K562 (cell line): ENCODE measurements at regions not wholly inside any gene's neighbourhood (a gene's known extent, or its start where the extent isn't known, plus 50 kb on each side); places are given as distances from the start of the nearest gene placed in this dataset.

Source experiments
- ATAC-seq: fragments of 200-7000 bp; cut with Tn5 transposase; 3 replicates; pipeline ENCODE4 v1.9.1; 2020; ENCODE audit warnings: moderate library complexity
- BruUV-seq: library from RNA; stranded (reverse); fragments of 400-500 nt; replicated peaks from 2 replicates; lab custom pipeline; 2021; lab: Mats Ljungman, UMichigan
- CTCF ChIA-PET: fragments of 300-600 bp; formaldehyde crosslinking; extraction: SDS; loops from one replicate; lab custom pipeline; 2021; ENCODE audit warnings: low intra/inter-chr PET ratio; lab: Yijun Ruan, JAX
- POLR2A ChIA-PET: fragments of 300-600, 350-650 bp; sonication (Branson Sonifier 250); formaldehyde crosslinking; extraction: SDS; loops from one replicate; lab custom pipeline; 2021; ENCODE audit warnings: antibody characterized with exemption, inconsistent platforms; lab: Yijun Ruan, JAX
- DNase-seq, 4 experiments: peaks; one replicate each; pipeline versions ENCODE4 v3.0.0 to v3.0.0-alpha.2; 2011 to 2018; ENCODE audit warnings: low spot score in 3 of 4, mixed read lengths in 3 of 4; ENCODE audit errors: extremely low read depth in 1 of 4
- FAIRE-seq: peaks from 2 replicates; lab custom pipeline; 2011; peaks lifted over from hg19 to GRCh38; lab: Jason Lieb, UNC
- H2AFZ ChIP-seq: 2 replicates; pipeline ENCODE4 v1.6.0; 2011; ENCODE audit warnings: low read depth, low read length, control low read depth, inconsistent platforms
- H3K27ac ChIP-seq: fragments of 200-600 bp; 3 replicates; pipeline ENCODE4 v1.8.0; 2011; ENCODE audit warnings: low read depth, mild to moderate bottlenecking, control low read depth, inconsistent platforms, low read length, moderate library complexity, mixed read lengths; ENCODE audit errors: extremely low read depth
- H3K27me3 ChIP-seq, 2 experiments: fragments of 300-600 bp in 1 of 2; 2 replicates in 1 of 2; 3 replicates in 1 of 2; pipeline versions ENCODE4 v1.6.0 to v1.8.0; 2011; ENCODE audit warnings: inconsistent platforms in 2 of 2, low read length in 2 of 2, mild to moderate bottlenecking in 1 of 2, mixed read lengths in 1 of 2, moderate library complexity in 1 of 2; ENCODE audit not compliant: control insufficient read depth in 2 of 2, insufficient read depth in 2 of 2
- H3K36me3 ChIP-seq: fragments of 300-600 bp; 3 replicates; pipeline ENCODE4 v1.8.0; 2011; ENCODE audit warnings: mild to moderate bottlenecking, low read length, inconsistent platforms; ENCODE audit not compliant: control insufficient read depth, insufficient read depth
- H3K4me1 ChIP-seq, 2 experiments: fragments of 200-600 bp in 1 of 2; replicated peaks in 1 of 2; 2 replicates in 1 of 2; 3 replicates in 1 of 2; pipeline versions ENCODE4 v1.5.1 to v1.8.0; 2011; ENCODE audit warnings: inconsistent platforms in 2 of 2, low read length in 2 of 2, mild to moderate bottlenecking in 1 of 2, mixed read lengths in 1 of 2, moderate library complexity in 1 of 2; ENCODE audit not compliant: control insufficient read depth in 2 of 2, insufficient read depth in 2 of 2
- H3K4me2 ChIP-seq: 2 replicates; pipeline ENCODE4 v1.6.1; 2011; ENCODE audit warnings: low read length, control low read depth, inconsistent platforms, mixed read lengths; ENCODE audit not compliant: insufficient read depth
- H3K4me3 ChIP-seq: fragments of 200-600 bp; sonication (generic), shearing (Covaris generic); 2 replicates; pipeline ENCODE4 v1.5.1; 2016; ENCODE audit warnings: control low read depth, inconsistent platforms
- H3K79me2 ChIP-seq: fragments of 200-600 bp; 3 replicates; pipeline ENCODE4 v1.8.0; 2011; ENCODE audit warnings: low read length, inconsistent platforms; ENCODE audit not compliant: control insufficient read depth, insufficient read depth
- H3K9ac ChIP-seq, 2 experiments: 2 replicates each; pipeline versions ENCODE4 v1.6.0 to v1.6.1; 2011; ENCODE audit warnings: low read depth in 2 of 2, low read length in 2 of 2, control low read depth in 1 of 2, inconsistent platforms in 1 of 2, mild to moderate bottlenecking in 1 of 2, mixed read lengths in 1 of 2; ENCODE audit not compliant: insufficient read depth in 1 of 2
- H3K9me1 ChIP-seq: one replicate; pipeline ENCODE4 v1.6.0; 2011; ENCODE audit warnings: inconsistent platforms, mild to moderate bottlenecking, low read length, moderate library complexity; ENCODE audit not compliant: control insufficient read depth, insufficient read depth
- H3K9me3 ChIP-seq: replicated peaks from 2 replicates; pipeline ENCODE4 v1.5.1; 2011; ENCODE audit warnings: low read depth, low read length, inconsistent platforms; ENCODE audit not compliant: control insufficient read depth, insufficient read depth
- H4K20me1 ChIP-seq: replicated peaks from 2 replicates; pipeline ENCODE4 v1.6.1; 2011; ENCODE audit warnings: low read length, inconsistent platforms, mixed read lengths; ENCODE audit not compliant: control insufficient read depth, insufficient read depth
- CAMTA2 ChIP-seq: fragments of 250-450 bp; sonication (Bioruptor Pico); conservative IDR thresholded peaks from 2 replicates; pipeline ENCODE4 v1.5.1; 2022
- HSF4 ChIP-seq: fragments of 250-450 bp; sonication (Bioruptor Pico); IDR thresholded peaks from 2 replicates; pipeline ENCODE4 v2.1.2; 2022; ENCODE audit warnings: mild to moderate bottlenecking, moderate library complexity, borderline replicate concordance
- PRMT5 ChIP-seq: sonication (generic); formaldehyde crosslinking; IDR thresholded peaks from 2 replicates; pipeline ENCODE4 v1.5.0; 2020; ENCODE audit warnings: missing genetic modification reagents
- SMC3 ChIP-seq: conservative IDR thresholded peaks from 2 replicates; pipeline ENCODE4 v1.6.1; 2011; ENCODE audit warnings: low read depth, low read length, improper control_type of control experiment; ENCODE audit not compliant: insufficient read depth
- SRSF7 ChIP-seq: fragments of 200-400 bp; formaldehyde crosslinking; optimal IDR thresholded peaks from 2 replicates; pipeline ENCODE3; 2017; ENCODE audit warnings: mild to moderate bottlenecking, low read depth, low read length
- WGBS: fragments of 100-300 bp; shearing (Covaris generic); methylation state at CpG from one replicate; pipeline ENCODE4 v1.1.6; 2016; ENCODE audit warnings: low coverage, mixed read lengths; ENCODE audit not compliant: insufficient coverage; ENCODE audit errors: missing lambda C conversion rate; 5-methylcytosine and 5-hydroxymethylcytosine counted together
- in situ Hi-C: fragments of 300-500 bp; cut with MboI; formaldehyde crosslinking; loops from 4 replicates; pipeline ENCODE4 v1.15.0; 2018; ENCODE audit warnings: inconsistent platforms, mixed read lengths
- intact Hi-C: fragments of 100-400 bp; cut with micrococcal nuclease; formaldehyde crosslinking; loops from 2 replicates; pipeline ENCODE4 v1.14.2; 2022
- TF ChIP-seq, protein P1 (sequence below): IDR thresholded peaks from 2 replicates; pipeline ENCODE4 v1.6.1; 2016; ENCODE audit warnings: missing genetic modification characterization, missing compliant biosample characterization

- no TSS peak for BruUV-seq
- TF ChIP-seq PRMT5 (no peak), SRSF7 (no peak), HSF4 (no peak), SMC3 (no peak), CAMTA2 (CRISPR knock-in tag) (no peak)
- TF ChIP-seq, protein P1, sequence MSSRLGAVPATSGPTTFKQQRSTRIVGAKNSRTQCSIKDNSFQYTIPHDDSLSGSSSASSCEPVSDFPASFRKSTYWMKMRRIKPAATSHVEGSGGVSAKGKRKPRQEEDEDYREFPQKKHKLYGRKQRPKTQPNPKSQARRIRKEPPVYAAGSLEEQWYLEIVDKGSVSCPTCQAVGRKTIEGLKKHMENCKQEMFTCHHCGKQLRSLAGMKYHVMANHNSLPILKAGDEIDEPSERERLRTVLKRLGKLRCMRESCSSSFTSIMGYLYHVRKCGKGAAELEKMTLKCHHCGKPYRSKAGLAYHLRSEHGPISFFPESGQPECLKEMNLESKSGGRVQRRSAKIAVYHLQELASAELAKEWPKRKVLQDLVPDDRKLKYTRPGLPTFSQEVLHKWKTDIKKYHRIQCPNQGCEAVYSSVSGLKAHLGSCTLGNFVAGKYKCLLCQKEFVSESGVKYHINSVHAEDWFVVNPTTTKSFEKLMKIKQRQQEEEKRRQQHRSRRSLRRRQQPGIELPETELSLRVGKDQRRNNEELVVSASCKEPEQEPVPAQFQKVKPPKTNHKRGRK: no peak
- ChIA-PET POLR2A (no interaction called here), CTCF (no interaction called here)
- no peaks in the 10 kb centered on the region for H3K79me2 ChIP-seq
- H3K36me3 ChIP-seq: no peaks in the 10 kb centered on the region
- H3K27me3 ChIP-seq: peaks cover 9 to 19% of the 10 kb centered on the region in 2 experiments; a peak in 3 of 5 replicates
- DNase-seq (no peak), ATAC-seq (no peak), FAIRE-seq (no peak)
- no peaks in the 10 kb centered on the region for H3K9me3 ChIP-seq
- intact Hi-C loops: no loop called here
- H2AFZ ChIP-seq: no peak overlapping the region
- in situ Hi-C loops: no loop called here
- no peak overlapping the region for H3K4me2 ChIP-seq
- H3K27ac ChIP-seq: no peak overlapping the region
- H4K20me1 ChIP-seq: no peaks in the 10 kb centered on the region
- H3K4me1 ChIP-seq: no peaks in the 10 kb centered on the region
- no peak overlapping the region for H3K9ac ChIP-seq
- no peaks in the 10 kb centered on the region for H3K9me1 ChIP-seq
- no peak overlapping the region for H3K4me3 ChIP-seq
- 0% methylated on average over 2 of the region's 2 CpGs for WGBS
Observed at GRCh38 chr7:22027475-22027874, 81.8 kb upstream of the CDCA7L start.
